Astrocyte (in vitro differentiated cells and primary cell): ENCODE measurements at regions not wholly inside any gene's neighbourhood (a gene's known extent, or its start where the extent isn't known, plus 50 kb on each side); places are given as distances from the start of the nearest gene placed in this dataset.

ENCODE experiments used
- DNase-seq: peaks from one replicate; pipeline ENCODE4 v3.0.0-alpha.2; 2010; ENCODE audit warnings: low read depth
- FAIRE-seq: peaks from 2 replicates; lab custom pipeline; 2011; peaks lifted over from hg19 to GRCh38; lab: Jason Lieb, UNC
- H2AFZ ChIP-seq: 2 replicates; pipeline ENCODE4 v1.6.0; 2012; ENCODE audit warnings: low read depth, low read length, inconsistent platforms
- H3K27ac ChIP-seq: 2 replicates; pipeline ENCODE4 v1.5.1; 2011; ENCODE audit warnings: low read depth, low read length, inconsistent platforms
- H3K27me3 ChIP-seq: 2 replicates; pipeline ENCODE4 v1.6.0; 2011; ENCODE audit warnings: low read length, inconsistent platforms; ENCODE audit not compliant: insufficient read depth
- H3K36me3 ChIP-seq: 2 replicates; pipeline ENCODE4 v1.5.1; 2011; ENCODE audit warnings: low read length, inconsistent platforms; ENCODE audit not compliant: insufficient read depth
- H3K4me1 ChIP-seq: 2 replicates; pipeline ENCODE4 v1.5.1; 2011; ENCODE audit warnings: low read length, inconsistent platforms; ENCODE audit not compliant: insufficient read depth
- H3K4me2 ChIP-seq: 2 replicates; pipeline ENCODE4 v1.6.0; 2012; ENCODE audit warnings: low read length, inconsistent platforms
- H3K4me3 ChIP-seq: 2 replicates; pipeline ENCODE4 v1.5.1; 2011; ENCODE audit warnings: low read depth, mild to moderate bottlenecking, low read length, inconsistent platforms; ENCODE audit not compliant: insufficient read depth
- H3K79me2 ChIP-seq: 2 replicates; pipeline ENCODE4 v1.6.0; 2012; ENCODE audit warnings: mild to moderate bottlenecking, low read length, inconsistent platforms; ENCODE audit not compliant: insufficient read depth
- H3K9ac ChIP-seq: 2 replicates; pipeline ENCODE4 v1.6.0; 2012; ENCODE audit warnings: mild to moderate bottlenecking, low read length, inconsistent platforms
- H3K9me3 ChIP-seq: 2 replicates; pipeline ENCODE4 v1.5.1; 2012; ENCODE audit warnings: low read depth, mild to moderate bottlenecking, low read length, inconsistent platforms; ENCODE audit not compliant: insufficient read depth
- H4K20me1 ChIP-seq: 2 replicates; pipeline ENCODE4 v1.6.0; 2012; ENCODE audit warnings: low read length, inconsistent platforms; ENCODE audit not compliant: insufficient read depth
- H3K27ac Mint-ChIP-seq: one replicate; pipeline ENCODE4 v1.8.0; 2021; ENCODE audit warnings: mild to moderate bottlenecking, mixed read lengths; ENCODE audit not compliant: unreplicated experiment
- H3K27me3 Mint-ChIP-seq: one replicate; pipeline ENCODE4 v1.8.0; 2021; ENCODE audit warnings: low read depth, mixed read lengths; ENCODE audit not compliant: unreplicated experiment
- H3K36me3 Mint-ChIP-seq: one replicate; pipeline ENCODE4 v1.8.0; 2021; ENCODE audit warnings: low read depth, mixed read lengths; ENCODE audit not compliant: unreplicated experiment
- H3K4me1 Mint-ChIP-seq: one replicate; pipeline ENCODE4 v1.8.0; 2021; ENCODE audit warnings: low read depth, mixed read lengths; ENCODE audit not compliant: unreplicated experiment
- H3K4me3 Mint-ChIP-seq: one replicate; pipeline ENCODE4 v1.8.0; 2021; ENCODE audit warnings: mild to moderate bottlenecking, moderate library complexity, mixed read lengths; ENCODE audit not compliant: unreplicated experiment
- H3K9me3 Mint-ChIP-seq: one replicate; pipeline ENCODE4 v1.8.0; 2021; ENCODE audit warnings: mild to moderate bottlenecking, mixed read lengths; ENCODE audit not compliant: unreplicated experiment
- CTCF ChIP-seq: IDR thresholded peaks from 2 replicates; pipeline ENCODE4 v1.5.1; 2011; ENCODE audit warnings: low read depth, mild to moderate bottlenecking, inconsistent platforms, low read length, moderate library complexity; ENCODE audit not compliant: insufficient read depth
- EZH2 ChIP-seq: IDR thresholded peaks from 2 replicates; pipeline ENCODE4 v1.6.1; 2012; ENCODE audit warnings: mild to moderate bottlenecking, low read length, inconsistent platforms; ENCODE audit not compliant: insufficient read depth

GRCh38 chr10:63917363-63917762 is 396.2 kb downstream of the REEP3 start:
- no peak overlapping the region for H3K27ac ChIP-seq
- no peak for FAIRE-seq

DNA sequence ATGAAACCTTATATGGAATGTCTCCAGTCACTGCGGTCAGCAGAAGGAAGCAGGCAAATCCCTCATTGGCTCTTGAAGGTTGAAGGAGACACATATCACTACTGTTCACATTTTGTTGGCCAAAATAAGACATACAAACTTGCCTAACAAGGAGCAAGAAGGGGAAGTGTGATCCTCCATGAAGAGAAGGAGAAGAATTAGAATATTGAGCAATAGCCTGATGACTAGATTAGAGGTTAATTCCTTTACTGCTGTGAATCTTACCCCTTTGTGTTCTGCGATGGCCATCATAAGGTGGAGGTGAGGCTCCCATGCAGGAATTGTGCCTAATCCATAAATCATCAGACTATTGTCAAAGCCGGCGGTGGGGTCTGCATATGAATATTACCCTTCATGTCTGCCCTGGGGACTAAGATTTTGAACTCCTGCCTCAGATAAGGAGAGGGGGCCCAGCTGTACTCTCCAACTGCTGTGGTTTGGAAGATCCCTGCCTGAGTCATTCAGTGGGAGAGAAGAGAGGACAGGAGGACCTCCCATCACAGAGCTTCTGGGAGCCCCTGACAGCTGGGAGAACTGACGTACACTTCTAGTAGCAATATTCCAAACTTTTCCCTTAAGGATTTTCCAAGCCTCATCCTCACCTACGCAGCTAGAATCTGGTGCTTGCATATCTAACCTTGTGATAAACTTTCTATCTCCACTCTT is 398.5 kb downstream of the REEP3 start:
- DNase-seq (no peak), FAIRE-seq (no peak)
- Histone ChIP-seq H3K36me3 (no peaks in the 10 kb centered on the region), H3K9ac (no peak overlapping the region), H3K4me2 (no peak overlapping the region), H4K20me1 (no peaks in the 10 kb centered on the region), H3K79me2 (no peaks in the 10 kb centered on the region), H3K4me3 (no peak overlapping the region), H3K4me1 (no peaks in the 10 kb centered on the region), H3K27ac (no peak overlapping the region), H3K9me3 (no peaks in the 10 kb centered on the region), H2AFZ (no peak overlapping the region), H3K27me3 (no peaks in the 10 kb centered on the region)
- H3K4me1 Mint-ChIP-seq = peaks cover 35% of the 10 kb centered on the region
- TF ChIP-seq EZH2 = no peak
- no peak for TF ChIP-seq CTCF
- H3K36me3 Mint-ChIP-seq = no peaks in the 10 kb centered on the region
- H3K27ac Mint-ChIP-seq = no peak overlapping the region
- H3K9me3 Mint-ChIP-seq = no peaks in the 10 kb centered on the region
- H3K4me3 Mint-ChIP-seq = no peak overlapping the region
- H3K27me3 Mint-ChIP-seq = no peaks in the 10 kb centered on the region

More at GRCh38 chr10:63917363-63917762, 396.2 kb downstream of the REEP3 start:
- Histone ChIP-seq H3K4me3 (no peak overlapping the region), H4K20me1 (no peaks in the 10 kb centered on the region), H3K4me1 (no peaks in the 10 kb centered on the region), H2AFZ (no peak overlapping the region), H3K9me3 (no peaks in the 10 kb centered on the region), H3K36me3 (no peaks in the 10 kb centered on the region), H3K79me2 (no peaks in the 10 kb centered on the region), H3K4me2 (no peak overlapping the region), H3K9ac (no peak overlapping the region), H3K27me3 (no peaks in the 10 kb centered on the region)
- H3K4me1 Mint-ChIP-seq = peaks cover 31% of the 10 kb centered on the region
- no peak for TF ChIP-seq EZH2
- no peak for TF ChIP-seq CTCF
- no peak overlapping the region for H3K27ac Mint-ChIP-seq
- H3K27me3 Mint-ChIP-seq = no peaks in the 10 kb centered on the region
- H3K4me3 Mint-ChIP-seq = no peak overlapping the region
- H3K9me3 Mint-ChIP-seq = no peaks in the 10 kb centered on the region
- DNase-seq = no peak
- H3K36me3 Mint-ChIP-seq = no peaks in the 10 kb centered on the region

DNA sequence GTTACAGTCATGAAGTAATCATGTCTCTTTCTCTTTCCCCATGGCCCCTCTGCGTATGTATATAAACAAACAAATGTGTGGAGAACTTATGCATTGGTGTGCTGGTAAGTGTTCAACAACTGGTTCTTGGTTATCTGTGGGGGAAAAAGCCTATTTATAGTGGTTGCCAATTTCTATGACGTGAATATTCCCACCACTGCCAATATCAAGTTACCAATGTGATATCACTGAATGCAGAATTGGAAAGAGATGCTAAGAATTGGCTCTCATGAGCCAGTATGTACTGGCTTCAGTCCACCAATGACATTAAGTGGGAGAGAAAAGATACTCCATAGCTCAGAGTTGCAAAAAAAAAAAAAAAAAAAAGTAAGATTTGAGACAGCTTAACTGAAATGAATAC is 399.7 kb downstream of the REEP3 start:
- Histone ChIP-seq H3K4me3 (no peak overlapping the region), H3K36me3 (no peaks in the 10 kb centered on the region), H3K9me3 (no peaks in the 10 kb centered on the region), H2AFZ (no peak overlapping the region), H3K4me1 (no peaks in the 10 kb centered on the region), H3K9ac (no peak overlapping the region), H3K4me2 (no peak overlapping the region), H3K79me2 (no peaks in the 10 kb centered on the region), H3K27me3 (no peaks in the 10 kb centered on the region), H3K27ac (no peak overlapping the region), H4K20me1 (no peaks in the 10 kb centered on the region)
- H3K4me1 Mint-ChIP-seq = peaks cover 35% of the 10 kb centered on the region
- DNase-seq = no peak
- no peak overlapping the region for H3K27ac Mint-ChIP-seq
- H3K27me3 Mint-ChIP-seq = no peaks in the 10 kb centered on the region
- H3K9me3 Mint-ChIP-seq = no peaks in the 10 kb centered on the region
- H3K36me3 Mint-ChIP-seq = no peaks in the 10 kb centered on the region
- no peak overlapping the region for H3K4me3 Mint-ChIP-seq
- no peak for TF ChIP-seq EZH2
- no peak for TF ChIP-seq CTCF
- FAIRE-seq = no peak
